ENCODE measurements at regions not wholly inside any gene's neighbourhood (a gene's known extent, or its start where the extent isn't known, plus 50 kb on each side); places are given as distances from the start of the nearest gene placed in this dataset.

DNA sequence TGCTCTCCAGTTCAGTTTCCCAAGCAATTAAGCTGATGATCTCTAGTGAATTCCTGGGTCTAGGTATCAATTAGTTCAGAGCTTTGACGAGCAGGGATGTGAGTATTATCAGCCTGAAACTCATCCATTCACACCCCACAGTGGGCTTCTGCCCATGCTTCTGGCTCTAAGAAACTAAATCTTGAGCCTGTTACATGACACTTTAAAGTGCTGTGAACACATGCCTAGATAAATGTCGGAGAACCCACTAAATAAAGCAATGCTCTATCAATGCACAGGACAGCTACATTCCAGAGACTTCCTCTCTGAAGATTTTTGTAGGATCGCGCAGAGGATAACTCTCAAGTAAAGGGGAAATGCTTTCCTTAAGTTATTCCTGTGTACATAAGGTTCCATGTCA is 356.5 kb upstream of the TNP1 start:
- Histone ChIP-seq H3K27me3 (ENCODE audit: insufficient read depth, low read depth) (no peaks in the 10 kb centered on the region), H3K9me3 (ENCODE audit: insufficient read depth, low read depth) (0 out of 2 replicates have a peak, but pooled peaks cover under 1% of the 10 kb centered on the region), H3K36me3 (ENCODE audit: low read depth) (no peaks in the 10 kb centered on the region), H3K9me2 (ENCODE audit: insufficient read depth) (no peaks in the 10 kb centered on the region), H3F3A (ENCODE audit: insufficient read depth, low read depth) (no peaks in the 10 kb centered on the region), H3K79me2 (ENCODE audit: low read depth) (no peaks in the 10 kb centered on the region), H4K20me1 (ENCODE audit: insufficient read depth) (no peaks in the 10 kb centered on the region), H3K27ac (no peak overlapping the region), H3K4me3 (no peak overlapping the region), H3K4me2 (no peak overlapping the region), H3K4me1 (replicated peaks; ENCODE audit: insufficient read depth) (no peaks in the 10 kb centered on the region), H2AFZ (no peak overlapping the region)
- no TSS peak for BruUV-seq (replicated peaks)
- DNase-seq, result no peak
- ChIA-PET CTCF (no interaction called here), POLR2A (ENCODE audit: unreplicated experiment) (no interaction called here)
- TF ChIP-seq EZH2 (IDR thresholded peaks at IDR 0.05; ENCODE audit: low read depth), result no peak
- TF ChIP-seq CTCF (conservative IDR thresholded peaks at IDR 0.05), result no peak
- intact Hi-C loops (cut with micrococcal nuclease; ENCODE audit: unreplicated experiment), result no loop called here

DNA sequence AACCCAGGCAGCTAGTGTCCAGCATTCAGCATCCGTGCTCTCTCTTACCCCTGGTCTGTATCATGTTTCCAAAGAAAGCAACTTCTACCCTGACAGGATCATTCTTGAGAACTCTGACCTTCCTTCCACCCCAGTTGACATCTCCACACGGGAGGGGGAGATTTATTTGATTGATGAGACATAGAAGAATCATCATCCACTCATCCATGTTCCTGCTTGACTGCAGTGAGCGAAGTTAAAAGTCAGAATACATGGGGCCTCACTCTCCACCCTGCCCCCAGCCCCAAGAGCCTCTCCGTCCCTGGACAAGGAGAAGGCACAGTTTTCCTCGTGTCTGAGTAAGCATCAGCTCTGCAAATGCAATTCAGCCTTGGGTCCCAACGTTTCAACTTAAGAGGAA is 356.0 kb upstream of the TNP1 start:
- no peaks in the 10 kb centered on the region for H3K79me2 ChIP-seq (ENCODE audit: low read depth)
- no peak overlapping the region for H3K27ac ChIP-seq
- no peaks in the 10 kb centered on the region for H3K9me2 ChIP-seq (ENCODE audit: insufficient read depth)
- DNase-seq, result no peak
- H3K9me3 ChIP-seq (ENCODE audit: insufficient read depth, low read depth), result 0 out of 2 replicates have a peak, but pooled peaks cover 5% of the 10 kb centered on the region
- H3K27me3 ChIP-seq (ENCODE audit: insufficient read depth, low read depth), result no peaks in the 10 kb centered on the region
- H3F3A ChIP-seq (ENCODE audit: insufficient read depth, low read depth), result no peaks in the 10 kb centered on the region
- intact Hi-C loops (cut with micrococcal nuclease; ENCODE audit: unreplicated experiment), result no loop called here
- H3K36me3 ChIP-seq (ENCODE audit: low read depth), result no peaks in the 10 kb centered on the region
- no peak overlapping the region for H3K4me2 ChIP-seq
- H2AFZ ChIP-seq, result no peak overlapping the region
- no peaks in the 10 kb centered on the region for H4K20me1 ChIP-seq (ENCODE audit: insufficient read depth)
- no peaks in the 10 kb centered on the region for H3K4me1 ChIP-seq (replicated peaks; ENCODE audit: insufficient read depth)
- no TSS peak for BruUV-seq (replicated peaks)
- TF ChIP-seq EZH2 (IDR thresholded peaks at IDR 0.05; ENCODE audit: low read depth) (no peak), CTCF (conservative IDR thresholded peaks at IDR 0.05) (no peak)
- CTCF ChIA-PET, result no interaction called here
- no peak overlapping the region for H3K4me3 ChIP-seq
- POLR2A ChIA-PET (ENCODE audit: unreplicated experiment), result no interaction called here

DNA sequence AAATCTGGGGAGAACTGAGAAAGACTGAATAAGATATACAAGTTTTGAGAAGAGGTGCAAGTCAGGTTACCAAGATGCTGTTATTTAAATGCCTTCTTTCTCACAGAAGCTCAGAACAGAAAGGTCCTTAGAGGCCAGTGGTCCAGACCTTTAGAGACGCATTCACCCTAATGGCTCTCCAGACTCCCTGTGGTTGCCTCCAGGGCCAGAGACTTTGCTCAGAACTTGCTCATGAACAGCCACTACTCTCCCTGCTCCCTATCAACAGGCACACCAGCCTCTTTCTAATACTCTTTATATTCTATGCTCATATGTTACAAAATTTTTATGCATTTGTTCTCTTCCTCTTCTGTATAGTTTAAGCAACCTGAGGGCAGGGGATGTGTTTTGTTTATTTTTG is 349.0 kb upstream of the TNP1 start:
- H2AFZ ChIP-seq, result no peak overlapping the region

More for the DNA sequence above, 349.0 kb upstream of the TNP1 start:
- no peaks in the 10 kb centered on the region for H3F3A ChIP-seq (ENCODE audit: insufficient read depth, low read depth)
- TF ChIP-seq CTCF (conservative IDR thresholded peaks at IDR 0.05) (no peak), EZH2 (IDR thresholded peaks at IDR 0.05; ENCODE audit: low read depth) (no peak)
- ChIA-PET CTCF (no interaction called here), POLR2A (ENCODE audit: unreplicated experiment) (no interaction called here)
- no peak for DNase-seq
- no peaks in the 10 kb centered on the region for H4K20me1 ChIP-seq (ENCODE audit: insufficient read depth)
- no peaks in the 10 kb centered on the region for H3K27me3 ChIP-seq (ENCODE audit: insufficient read depth, low read depth)
- H3K27ac ChIP-seq, result no peak overlapping the region
- no peaks in the 10 kb centered on the region for H3K36me3 ChIP-seq (ENCODE audit: low read depth)
- 0 out of 2 replicates have a peak, but pooled peaks cover 5% of the 10 kb centered on the region for H3K9me3 ChIP-seq (ENCODE audit: insufficient read depth, low read depth)
- no TSS peak for BruUV-seq (replicated peaks)
- H3K4me1 ChIP-seq (replicated peaks; ENCODE audit: insufficient read depth), result no peaks in the 10 kb centered on the region
- intact Hi-C loops (cut with micrococcal nuclease; ENCODE audit: unreplicated experiment), result no loop called here
- H3K9me2 ChIP-seq (ENCODE audit: insufficient read depth), result no peaks in the 10 kb centered on the region
- H3K4me2 ChIP-seq, result no peak overlapping the region
- H3K79me2 ChIP-seq (ENCODE audit: low read depth), result no peaks in the 10 kb centered on the region
- no peak overlapping the region for H3K4me3 ChIP-seq

All from PC-9 (cell line).